K562 (cell line): ENCODE measurements at regions not wholly inside any gene's neighbourhood (a gene's known extent, or its start where the extent isn't known, plus 50 kb on each side); places are given as distances from the start of the nearest gene placed in this dataset.

Source experiments
- ATF4 ChIP-seq: fragments of 450-650 bp; formaldehyde crosslinking; IDR thresholded peaks from 2 replicates; pipeline ENCODE4 v1.4.0; 2022; ENCODE audit warnings: mild to moderate bottlenecking, moderate library complexity
- BHLHE40 ChIP-seq: IDR thresholded peaks from 2 replicates; pipeline ENCODE4 v1.6.1; 2011; ENCODE audit warnings: low read length, improper control_type of control experiment
- C11orf30 ChIP-seq: fragments of 450-650 bp; IDR thresholded peaks from 2 replicates; pipeline ENCODE4 v1.6.1; 2016; ENCODE audit warnings: low read depth, mild to moderate bottlenecking
- CC2D1A ChIP-seq: fragments of 450-650 bp; IDR thresholded peaks from 2 replicates; pipeline ENCODE4 v1.6.1; 2017; ENCODE audit warnings: mild to moderate bottlenecking
- ETV6 ChIP-seq, 3 experiments: fragments of 150-350 bp in 1 of 3; sonication (generic) in 1 of 3; formaldehyde crosslinking in 1 of 3; IDR thresholded peaks; 2 replicates each; pipeline versions ENCODE4 v1.6.1 to v1.8.0; 2014 to 2022; ENCODE audit warnings: borderline replicate concordance in 2 of 3, low read depth in 2 of 3, antibody characterized with exemption in 1 of 3, low read length in 1 of 3, mild to moderate bottlenecking in 1 of 3, missing genetic modification reagents in 1 of 3
- FOXO4 ChIP-seq: fragments of 450-650 bp; formaldehyde crosslinking; IDR thresholded peaks from 2 replicates; pipeline ENCODE4 v1.4.0; 2020; ENCODE audit warnings: mild to moderate bottlenecking, moderate library complexity
- FOXP1 ChIP-seq: sonication (generic); formaldehyde crosslinking; IDR thresholded peaks from 2 replicates; pipeline ENCODE4 v1.8.0; 2022; ENCODE audit warnings: mild to moderate bottlenecking, missing genetic modification reagents
- GTF2A2 ChIP-seq: IDR thresholded peaks from 2 replicates; pipeline ENCODE4 v1.6.1; 2016; ENCODE audit warnings: mild to moderate bottlenecking, missing genetic modification characterization, missing compliant biosample characterization
- ILF3 ChIP-seq: fragments of 450-650 bp; IDR thresholded peaks from 2 replicates; pipeline ENCODE4 v1.6.1; 2018; ENCODE audit warnings: antibody characterized with exemption, mild to moderate bottlenecking, moderate library complexity, borderline replicate concordance
- KAT7 ChIP-seq: sonication (generic); formaldehyde crosslinking; IDR thresholded peaks from 2 replicates; pipeline ENCODE4 v1.8.0; 2022; ENCODE audit warnings: missing genetic modification reagents, mild to moderate bottlenecking, borderline replicate concordance
- KDM2B ChIP-seq: fragments of 250-450 bp; sonication (Bioruptor Pico); IDR thresholded peaks from 2 replicates; pipeline ENCODE4 v1.8.0; 2021; ENCODE audit warnings: mild to moderate bottlenecking, moderate library complexity
- KDM5B ChIP-seq: fragments of 200-600 bp; sonication (generic); IDR thresholded peaks from 2 replicates; pipeline ENCODE4 v1.6.1; 2012; ENCODE audit warnings: low read depth, mild to moderate bottlenecking, moderate library complexity, low read length, control low read depth, inconsistent platforms; ENCODE audit not compliant: insufficient replicate concordance
- NR2C1 ChIP-seq, 2 experiments: fragments of 450-650 bp; IDR thresholded peaks; 2 replicates each; pipeline ENCODE4 v1.6.1; 2017; ENCODE audit warnings: mild to moderate bottlenecking in 2 of 2, antibody characterized with exemption in 1 of 2, inconsistent platforms in 1 of 2, missing compliant biosample characterization in 1 of 2, missing genetic modification characterization in 1 of 2
- SIX5 ChIP-seq, 2 experiments: IDR thresholded peaks; 2 replicates each; pipeline ENCODE4 v1.6.1; 2011; ENCODE audit warnings: low read length in 2 of 2, borderline replicate concordance in 1 of 2, low read depth in 1 of 2, mild to moderate bottlenecking in 1 of 2, moderate library complexity in 1 of 2; ENCODE audit not compliant: insufficient read depth in 1 of 2
- SOX6 ChIP-seq: fragments of 450-650 bp; IDR thresholded peaks from 2 replicates; pipeline ENCODE4 v1.6.1; 2014; ENCODE audit warnings: mild to moderate bottlenecking
- U2AF1 ChIP-seq: fragments of 200-400 bp; formaldehyde crosslinking; optimal IDR thresholded peaks from 2 replicates; pipeline ENCODE3; 2017; ENCODE audit warnings: mild to moderate bottlenecking, low read depth, low read length, moderate library complexity
- XRCC5 ChIP-seq: fragments of 200-400 bp; formaldehyde crosslinking; IDR thresholded peaks from 2 replicates; pipeline ENCODE4 v1.6.1; 2017; ENCODE audit warnings: low read depth, mild to moderate bottlenecking, low read length
- ZBTB17 ChIP-seq: fragments of 450-650 bp; formaldehyde crosslinking; IDR thresholded peaks from 2 replicates; pipeline ENCODE4 v1.4.0; 2020; ENCODE audit warnings: mild to moderate bottlenecking
- ZBTB2 ChIP-seq: fragments of 450-650 bp; IDR thresholded peaks from 2 replicates; pipeline ENCODE4 v1.6.1; 2016; ENCODE audit warnings: antibody characterized with exemption
- ZNF212 ChIP-seq: fragments of 450-650 bp; formaldehyde crosslinking; IDR thresholded peaks from 2 replicates; pipeline ENCODE4 v1.4.0; 2020; ENCODE audit warnings: mild to moderate bottlenecking
- ZNF707 ChIP-seq: fragments of 250-450 bp; sonication (Bioruptor Pico); conservative IDR thresholded peaks from 2 replicates; pipeline ENCODE4 v1.8.0; 2022; ENCODE audit warnings: inconsistent platforms, mild to moderate bottlenecking, moderate library complexity
- ZSCAN32 ChIP-seq: fragments of 450-650 bp; formaldehyde crosslinking; IDR thresholded peaks from 2 replicates; pipeline ENCODE4 v1.4.0; 2020; ENCODE audit warnings: mild to moderate bottlenecking, moderate library complexity

- TF ChIP-seq ATF4 (CRISPR knock-in tag) (no peak; the same call in 1 of the 2 replicates), KDM5B (peak; percentile 61), FOXP1 (peak; percentile 35; the same call in 1 of the 2 replicates), SIX5 (IDR thresholded peaks at IDR 0.05; ENCODE audit: borderline replicate concordance in 1 of 2, insufficient read depth in 1 of 2, low read depth in 1 of 2, low read length in 2 of 2) (no peak), NR2C1 (IDR thresholded peaks at IDR 0.05) (peak; percentile 33; the same call in 1 of the 2 replicates), NR2C1 (tag; IDR thresholded peaks at IDR 0.05) (peak; percentile 82), ZNF707 (no peak), ILF3 (no peak), FOXO4 (CRISPR knock-in tag) (0 out of 2 replicates have a peak, but pooled peaks have one; percentile 9), GTF2A2 (tag) (no peak), XRCC5 (peak; percentile 76; the same call in 1 of the 2 replicates), CC2D1A (no peak), C11orf30 (peak; percentile 71), ETV6 (IDR thresholded peaks at IDR 0.05; ENCODE audit: borderline replicate concordance in 1 of 2, low read depth in 2 of 2, low read length in 1 of 2) (peak in 1 of 2 experiments; percentile 76; a peak in 2 of 4 replicates), ETV6 (CRISPR knock-in tag; IDR thresholded peaks at IDR 0.05; ENCODE audit: borderline replicate concordance) (no peak), ZBTB2 (no peak), KDM2B (CRISPR knock-in tag) (peak; percentile 69; the same call in 1 of the 2 replicates), U2AF1 (peak; percentile 85), ZSCAN32 (CRISPR knock-in tag) (0 out of 2 replicates have a peak, but pooled peaks have one; percentile 20), ZNF212 (CRISPR knock-in tag) (no peak), BHLHE40 (peak; percentile 78), KAT7 (CRISPR knock-in tag) (no peak), ZBTB17 (CRISPR knock-in tag) (no peak; the same call in 1 of the 2 replicates), SOX6 (peak; percentile 91)
These were observed 132.6 kb upstream of the HES1 start (continued) for GRCh38 chr3:194003114-194004057.
